ENCODE measurements at regions not wholly inside any gene's neighbourhood (a gene's known extent, or its start where the extent isn't known, plus 50 kb on each side); places are given as distances from the start of the nearest gene placed in this dataset.

GRCh38 chr20:57918551-57918950 is 208.7 kb upstream of the PMEPA1 start:
- TF ChIP-seq CTCF (IDR thresholded peaks at IDR 0.05 in 4 of 5, conservative IDR thresholded peaks at IDR 0.05 in 1 of 5) (no peak), POLR2A (IDR thresholded peaks at IDR 0.05) (no peak)
